HG02588 (cell line): ENCODE measurements at regions not wholly inside any gene's neighbourhood (a gene's known extent, or its start where the extent isn't known, plus 50 kb on each side); places are given as distances from the start of the nearest gene placed in this dataset.
"Not testable (repeated sequence)": the region's sequence is repeated elsewhere in the genome, so short reads cannot be mapped to it uniquely, and the experiment has no call there.

Experiments used
- ATAC-seq: cut with Tn5 transposase; IDR thresholded peaks from one replicate; pipeline ENCODE4 v1.9.1; 2021; ENCODE audit warnings: mild to moderate bottlenecking, moderate library complexity; ENCODE audit not compliant: unreplicated experiment

DNA sequence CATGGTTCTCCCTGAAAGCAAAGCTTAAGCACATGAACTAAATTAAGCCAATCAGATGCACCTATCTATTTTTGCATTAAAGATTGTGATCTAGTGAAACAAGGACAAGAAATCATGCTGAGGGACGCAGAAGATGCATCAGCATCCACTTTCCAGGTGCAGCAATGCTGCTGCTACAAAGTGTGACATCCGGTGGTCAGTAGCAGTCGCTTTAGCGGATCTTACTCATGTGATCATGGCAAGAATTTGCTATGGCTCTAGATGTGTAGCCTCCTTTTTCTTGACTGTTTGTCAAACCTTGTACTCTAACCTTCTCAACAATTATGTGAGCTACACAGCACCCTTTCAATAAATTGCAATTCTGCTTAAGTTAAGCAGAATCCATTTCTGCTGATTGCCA lies 126.8 kb upstream of the SMLR1 start:
- ATAC-seq, result no peak

DNA sequence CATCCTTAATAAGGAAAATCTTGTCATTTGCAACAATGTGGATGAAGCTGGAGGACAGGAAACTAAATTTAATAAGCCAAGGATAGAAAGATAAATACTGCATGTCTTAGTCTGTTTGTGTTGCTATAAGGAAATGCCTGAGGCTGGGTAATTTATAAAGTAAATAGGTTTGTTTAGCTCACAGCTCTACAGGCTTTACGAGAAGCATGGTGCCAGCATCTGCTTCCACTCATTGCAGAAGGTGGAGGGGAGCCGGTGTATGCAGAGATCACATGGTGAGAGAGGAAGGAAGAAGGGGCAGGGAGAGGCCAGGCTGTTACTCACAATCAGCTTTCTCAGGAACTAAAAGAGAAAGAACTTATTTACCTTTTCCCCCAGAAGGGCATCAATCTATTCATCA lies 118.9 kb upstream of the SMLR1 start:
- no peak for ATAC-seq

DNA sequence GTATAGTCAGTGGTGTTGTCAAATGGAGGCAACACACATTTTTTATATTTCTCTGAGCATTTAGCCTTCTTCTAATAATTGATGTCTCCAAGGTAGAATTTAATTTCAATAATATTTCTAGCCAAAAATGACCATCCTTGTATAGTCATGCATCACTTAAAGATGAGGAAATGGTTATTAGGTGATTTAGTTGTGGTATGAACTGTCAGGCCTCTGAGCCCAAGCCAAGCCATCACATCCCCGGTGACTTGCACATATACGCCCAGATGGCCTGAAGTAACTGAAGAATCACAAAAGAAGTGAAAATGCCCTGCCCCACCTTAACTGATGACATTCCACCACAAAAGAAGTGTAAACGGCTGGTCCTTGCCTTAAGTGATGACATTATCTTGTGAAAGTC lies 115.6 kb upstream of the SMLR1 start:
- ATAC-seq, result not testable (repeated sequence)

DNA sequence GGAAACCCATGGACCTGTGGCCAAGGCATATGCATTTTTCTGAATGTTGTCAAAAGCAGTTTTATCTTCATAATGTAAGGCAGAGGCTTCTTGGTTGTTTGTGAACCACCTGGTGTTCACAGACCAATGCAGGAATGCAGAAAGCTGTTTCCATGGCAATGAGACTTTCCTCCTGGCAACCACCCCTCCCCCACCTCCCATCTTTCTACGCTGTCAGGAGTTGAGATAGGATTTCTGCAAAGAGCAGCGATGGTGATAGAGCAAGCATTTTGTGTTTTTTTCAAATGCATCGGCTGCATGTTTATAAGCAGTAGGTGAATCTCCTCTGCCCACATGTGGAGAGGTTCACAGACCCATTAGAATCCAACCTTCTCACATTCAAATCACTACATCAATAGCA lies 114.1 kb upstream of the SMLR1 start:
- no peak for ATAC-seq

DNA sequence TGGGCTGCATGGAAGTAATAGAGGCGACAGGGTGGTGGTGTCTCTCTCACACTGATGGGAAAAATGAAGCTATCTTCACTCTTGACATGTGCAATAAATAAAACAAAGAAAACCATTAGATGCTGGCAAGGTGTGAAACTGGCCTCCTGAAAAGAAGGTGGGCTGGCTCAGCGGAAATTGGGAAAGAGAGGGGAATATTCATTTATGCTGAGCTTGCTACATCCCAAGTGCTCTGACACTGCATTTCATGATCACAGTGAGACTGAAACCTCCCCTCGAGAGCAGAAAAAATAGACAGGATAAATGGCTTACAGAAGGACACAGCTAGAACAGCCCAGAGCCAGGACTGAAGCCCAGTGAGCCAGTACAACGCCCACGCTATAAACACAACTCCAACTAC lies 112.1 kb upstream of the SMLR1 start:
- ATAC-seq, result no peak

DNA sequence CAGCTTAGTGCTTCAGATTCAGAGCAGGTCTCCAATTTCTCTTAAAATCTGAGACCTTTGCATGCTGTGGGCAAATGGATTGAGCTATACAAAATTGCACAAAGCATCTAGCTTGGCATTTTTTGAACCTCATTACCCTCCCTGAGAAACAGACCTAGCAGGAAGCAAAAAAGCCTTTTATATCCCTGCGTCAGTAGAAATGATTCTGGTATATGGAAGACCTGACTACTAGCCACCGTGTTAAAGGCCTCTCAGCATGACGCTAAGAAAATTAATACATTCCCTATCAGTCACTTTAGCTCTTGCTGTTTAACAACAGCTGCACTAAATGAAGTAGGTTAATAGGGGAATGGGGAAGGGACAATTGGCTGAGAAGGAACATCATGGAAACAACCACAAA lies 110.7 kb upstream of the SMLR1 start:
- ATAC-seq, result no peak

DNA sequence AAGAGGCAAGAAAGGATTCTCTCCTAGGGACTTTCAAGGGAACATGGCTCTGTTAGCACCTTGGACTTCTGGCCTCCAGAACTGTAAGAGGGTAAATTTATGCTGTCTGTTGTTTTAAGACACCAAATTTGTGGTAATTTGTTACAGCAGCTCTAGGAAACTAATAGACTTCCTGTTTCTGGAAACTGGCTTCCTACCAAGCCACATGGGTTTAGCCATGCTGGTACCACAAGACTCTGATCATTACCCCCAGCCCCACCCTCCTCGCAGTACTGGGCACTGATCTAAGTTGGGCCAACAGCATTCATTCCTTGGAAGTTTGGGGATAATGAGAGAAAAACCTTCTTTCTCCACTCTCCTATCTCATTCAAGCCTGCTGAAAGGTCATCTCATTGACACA lies 109.5 kb upstream of the SMLR1 start:
- ATAC-seq, result no peak

DNA sequence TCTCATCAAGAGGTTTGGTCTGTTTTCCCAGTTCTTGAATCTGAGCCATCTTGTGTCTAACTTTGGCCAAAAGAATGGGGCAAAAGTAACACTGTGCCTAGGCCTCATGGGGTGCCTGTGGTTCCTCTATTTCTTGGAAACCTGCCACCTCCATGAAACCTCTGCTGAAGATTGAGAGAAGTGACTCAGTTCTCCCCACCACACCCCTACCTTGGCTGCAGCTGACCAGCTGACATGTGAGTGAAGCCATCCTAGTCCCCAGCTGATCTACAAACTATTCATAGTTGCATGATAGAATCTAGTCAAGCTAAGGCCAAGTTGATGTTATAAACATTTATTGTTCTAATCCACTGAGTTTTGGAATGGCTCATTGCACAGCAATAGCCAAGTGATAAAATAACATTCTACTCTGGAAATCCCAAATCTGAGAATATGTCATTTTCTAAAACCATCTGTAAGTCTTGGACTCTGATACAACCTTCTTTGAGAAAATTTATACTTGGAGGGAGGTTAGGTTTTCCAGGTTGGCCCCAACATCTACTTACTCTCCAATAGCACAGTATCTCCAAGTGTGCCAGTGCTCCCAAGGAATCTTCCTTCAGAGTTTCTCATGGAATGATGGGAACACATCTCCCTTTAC lies 107.0 kb upstream of the SMLR1 start:
- no peak for ATAC-seq

DNA sequence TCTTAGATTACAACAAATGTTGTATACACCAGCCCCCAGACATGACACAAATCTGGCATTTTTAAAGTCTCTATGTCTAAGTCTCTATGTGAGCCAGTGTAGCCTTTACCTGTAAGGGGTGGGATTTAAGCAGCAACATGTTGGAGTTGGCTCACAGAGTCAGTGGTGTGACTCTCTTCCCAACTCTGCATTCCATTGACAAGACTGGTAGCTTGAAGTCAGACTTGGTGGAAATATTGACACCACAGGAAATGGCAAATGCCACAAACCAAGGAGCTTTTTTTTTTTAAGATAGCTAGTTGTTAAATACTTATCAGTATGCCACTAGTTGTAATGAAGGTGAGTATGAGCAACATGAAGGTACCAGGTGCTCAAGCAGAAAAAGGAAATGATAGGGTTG lies 103.1 kb upstream of the SMLR1 start:
- ATAC-seq, result no peak

DNA sequence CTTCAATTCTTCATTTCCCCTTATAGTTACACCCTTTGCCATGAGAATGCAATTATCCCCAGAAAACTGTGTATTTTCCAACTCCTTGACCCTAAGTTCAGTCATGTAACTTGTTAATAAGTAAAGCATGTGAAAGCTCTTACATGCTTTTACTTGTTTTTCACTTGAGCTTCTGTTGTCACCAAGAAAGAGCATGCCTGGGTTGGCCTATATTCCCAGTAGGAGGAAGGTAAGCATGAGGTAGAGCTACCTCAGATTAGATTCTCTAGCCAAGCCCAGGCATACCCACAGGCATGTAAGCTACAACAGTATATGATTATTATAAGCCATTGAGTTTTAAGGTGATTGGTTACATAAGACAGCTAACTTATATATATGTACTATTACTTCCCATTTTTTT lies 101.7 kb upstream of the SMLR1 start:
- no peak for ATAC-seq

DNA sequence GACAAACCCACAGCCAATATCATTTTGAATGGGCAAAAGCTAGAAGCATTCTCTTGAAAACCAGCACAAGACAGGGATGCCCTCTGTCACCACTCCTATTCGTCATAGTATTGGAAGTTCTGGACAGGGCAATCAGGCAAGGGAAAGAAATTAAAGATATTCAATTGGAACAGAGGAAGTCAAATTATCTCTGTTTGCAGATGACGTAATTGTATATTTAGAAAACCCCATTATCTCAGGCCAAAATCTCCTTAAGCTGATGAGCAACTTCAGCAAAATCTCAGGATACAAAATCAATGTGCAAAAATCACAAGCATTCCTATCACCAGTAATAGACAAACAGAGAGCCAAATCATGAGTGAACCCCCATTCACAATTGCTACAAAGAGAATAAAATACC lies 99.1 kb upstream of the SMLR1 start:
- not testable (repeated sequence) for ATAC-seq

DNA sequence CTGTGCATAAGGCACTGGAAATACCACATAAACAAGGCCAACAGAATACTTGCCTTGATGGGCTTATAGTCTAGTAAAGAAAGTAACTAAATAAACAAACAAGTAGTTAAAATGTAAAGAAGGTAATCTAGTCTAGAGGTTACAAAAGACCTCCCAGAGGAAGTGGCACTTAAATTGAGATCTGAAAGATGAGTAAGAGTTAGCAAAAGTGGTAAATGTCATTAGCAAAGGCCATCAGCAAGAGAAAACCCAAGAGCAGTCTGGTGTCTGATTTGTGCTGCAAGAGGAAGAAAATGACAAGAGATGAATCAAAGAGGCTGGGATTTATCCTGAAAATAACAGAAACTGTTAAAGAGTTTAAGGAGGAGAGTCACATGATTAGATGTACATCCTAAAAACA lies 96.6 kb upstream of the SMLR1 start:
- no peak for ATAC-seq

DNA sequence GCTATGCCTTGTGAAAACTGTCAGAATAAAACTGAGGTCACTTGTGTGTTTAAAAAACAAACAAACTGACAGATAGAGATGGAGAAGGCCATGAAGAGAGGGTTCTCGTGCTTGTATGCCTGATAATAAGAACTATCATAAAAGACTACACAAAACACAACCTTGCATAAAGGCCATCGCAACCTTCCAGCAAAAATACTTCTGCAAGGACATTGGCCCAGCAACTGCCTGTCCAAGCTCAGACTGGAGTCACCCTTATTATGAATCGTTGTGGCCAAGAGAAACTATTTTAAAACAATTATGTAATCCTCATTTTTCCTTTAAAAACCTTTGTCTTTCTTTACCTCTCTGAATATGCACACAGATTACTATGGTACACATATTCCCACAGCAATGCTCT lies 93.0 kb upstream of the SMLR1 start:
- ATAC-seq, result no peak

DNA sequence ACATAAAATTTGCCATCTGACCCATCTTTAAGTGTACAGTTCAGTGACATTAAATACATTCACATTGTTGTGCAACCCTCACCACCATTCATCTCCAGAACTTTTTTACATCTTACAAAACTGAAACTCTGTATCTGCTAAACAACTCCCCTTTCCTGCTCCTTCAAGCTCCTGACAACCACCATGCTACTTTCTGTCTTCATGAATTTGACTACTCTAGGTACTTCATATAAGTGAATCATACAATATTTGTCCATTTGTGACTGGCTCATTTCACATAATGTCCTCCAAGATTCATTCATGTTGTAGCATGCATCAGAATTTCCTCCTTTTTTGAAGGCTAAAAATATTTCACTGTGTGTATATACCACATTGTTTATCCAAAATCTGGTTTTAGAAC lies 86.9 kb upstream of the SMLR1 start:
- ATAC-seq, result no peak

DNA sequence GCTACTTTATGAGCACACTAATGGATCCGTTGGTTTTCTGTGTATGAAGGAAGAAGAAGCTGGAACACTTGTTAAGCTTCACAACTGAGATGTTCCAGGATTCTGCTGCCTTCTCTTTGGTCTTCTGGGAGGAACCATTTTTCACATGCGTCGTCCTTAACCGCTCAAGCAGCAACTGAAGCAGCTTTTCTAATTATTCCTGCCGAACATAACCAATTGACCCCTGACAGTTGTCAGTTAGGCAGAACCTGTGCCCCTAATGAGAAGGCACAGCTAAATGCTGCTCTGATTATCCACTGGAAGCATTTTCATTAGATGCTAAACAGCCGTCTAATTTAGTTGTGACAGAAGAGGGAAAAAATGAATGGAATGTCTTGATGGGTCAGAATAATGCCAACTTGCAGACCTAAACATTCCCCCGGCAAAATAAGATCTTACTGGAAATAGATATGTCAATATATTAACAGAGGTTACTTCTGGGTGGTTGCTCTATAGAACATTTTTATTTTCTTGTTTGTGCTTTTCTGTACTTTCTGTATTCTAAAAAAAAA lies 85.0 kb upstream of the SMLR1 start:
- ATAC-seq, result no peak

DNA sequence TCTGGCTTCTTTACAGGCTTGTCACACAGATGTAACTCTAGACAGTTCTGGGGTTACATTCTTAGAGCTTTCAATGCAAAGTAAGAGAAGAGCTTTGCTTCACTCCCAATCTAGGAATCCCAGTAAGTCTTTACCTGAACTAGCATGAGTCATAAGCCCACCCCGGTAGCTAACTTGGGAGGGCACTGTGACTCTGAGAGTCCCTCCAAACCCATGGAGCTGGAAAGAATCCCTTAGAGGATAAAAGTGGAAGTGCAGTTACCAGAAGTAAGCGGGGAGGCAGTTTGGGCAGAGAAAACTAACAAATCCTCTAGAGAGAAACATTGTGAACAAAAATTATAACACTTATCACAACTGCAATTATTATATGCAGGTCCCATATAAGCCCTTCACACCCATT lies 84.0 kb upstream of the SMLR1 start:
- ATAC-seq, result no peak

DNA sequence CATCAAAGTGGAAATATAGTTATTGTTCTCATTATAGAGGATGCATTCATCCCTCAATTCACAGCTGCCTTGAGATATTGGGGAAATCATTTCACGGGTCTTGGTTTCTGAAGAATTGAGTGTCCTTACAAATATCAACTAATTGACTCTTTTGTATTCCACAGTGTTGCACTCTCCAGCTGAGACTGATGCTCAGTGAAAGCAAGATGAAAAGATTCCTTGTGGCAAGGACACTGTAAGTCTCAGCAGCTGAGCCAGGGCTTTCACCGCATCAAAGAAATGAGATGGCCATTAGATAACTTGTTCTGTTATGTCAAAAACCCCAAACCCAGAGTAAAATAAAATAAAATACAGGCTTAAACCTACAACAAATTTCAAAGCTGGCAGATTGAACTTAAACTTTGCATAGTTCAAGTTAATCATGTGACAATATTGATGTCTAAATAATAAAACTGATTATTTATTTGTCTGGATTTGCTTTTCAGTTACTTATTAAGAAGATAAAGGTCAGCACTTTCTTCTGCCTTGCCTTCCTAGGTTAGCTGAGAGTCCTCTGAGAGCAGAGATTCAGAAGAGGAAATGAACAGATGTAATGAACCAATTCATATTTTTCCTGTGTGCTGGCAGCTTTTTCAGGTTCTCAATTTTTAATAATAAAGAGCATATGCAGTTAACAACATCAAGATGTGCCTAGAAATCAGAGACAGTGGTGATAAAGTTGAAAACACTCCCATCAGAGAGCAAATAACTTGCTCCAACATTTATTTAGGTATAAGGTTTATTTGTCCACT lies 82.4 kb upstream of the SMLR1 start:
- ATAC-seq, result no peak

DNA sequence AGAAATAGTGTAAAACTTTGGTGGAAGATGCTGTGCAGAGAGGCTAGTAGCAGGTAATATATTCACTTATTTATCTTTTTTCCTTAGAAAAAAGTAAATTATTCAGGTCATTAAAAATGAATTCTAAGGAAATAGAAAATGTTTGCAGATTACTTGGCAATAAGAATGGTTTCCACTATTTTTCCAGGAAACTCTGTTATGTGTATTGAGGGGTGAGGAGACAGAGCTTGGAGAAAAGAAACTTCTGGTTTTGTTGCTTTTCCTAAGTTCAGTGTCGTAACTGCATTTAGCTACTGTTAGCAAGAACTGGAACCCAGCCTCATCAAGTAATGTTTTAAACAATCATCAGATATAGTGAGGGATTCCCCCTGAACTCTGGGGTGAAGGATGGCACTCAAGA lies 79.2 kb upstream of the SMLR1 start:
- ATAC-seq, result no peak

DNA sequence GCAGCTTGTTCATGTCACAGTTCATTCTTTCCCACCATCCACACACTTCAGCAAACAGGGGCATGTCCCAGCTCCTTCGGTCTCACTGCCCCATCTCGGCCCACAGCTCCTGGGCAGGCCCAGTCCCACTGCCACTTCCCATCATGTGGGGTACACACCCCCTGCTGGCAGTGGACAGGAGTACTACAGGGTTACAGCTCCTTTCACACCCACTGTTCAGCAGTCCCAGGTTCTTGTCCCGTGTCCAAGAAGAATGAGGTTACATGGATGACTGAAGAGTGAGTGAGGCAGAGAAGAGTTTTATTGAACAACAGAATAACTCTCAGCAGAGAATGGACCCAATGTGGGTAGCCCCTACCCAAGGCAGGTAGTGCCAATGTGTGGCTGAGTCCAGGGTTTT lies 77.8 kb upstream of the SMLR1 start:
- no peak for ATAC-seq

DNA sequence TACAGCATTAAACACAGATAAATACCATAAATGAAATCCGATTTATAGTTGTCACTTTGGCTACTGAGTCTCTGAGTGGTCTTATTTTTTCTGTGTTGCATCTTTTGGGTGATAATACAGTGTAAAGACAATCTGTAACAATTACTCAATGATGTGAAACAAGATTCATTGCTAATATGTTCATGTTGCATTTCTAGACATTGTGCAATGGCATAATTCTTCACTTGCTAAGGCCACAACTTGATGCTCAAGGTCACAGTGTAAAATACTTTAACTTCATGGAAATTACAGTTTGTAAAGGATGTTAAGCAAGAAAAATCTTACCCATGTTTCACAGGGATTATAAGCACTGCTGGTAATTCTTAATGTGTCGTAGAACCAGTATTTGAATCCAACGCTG lies 74.9 kb upstream of the SMLR1 start:
- ATAC-seq, result no peak

DNA sequence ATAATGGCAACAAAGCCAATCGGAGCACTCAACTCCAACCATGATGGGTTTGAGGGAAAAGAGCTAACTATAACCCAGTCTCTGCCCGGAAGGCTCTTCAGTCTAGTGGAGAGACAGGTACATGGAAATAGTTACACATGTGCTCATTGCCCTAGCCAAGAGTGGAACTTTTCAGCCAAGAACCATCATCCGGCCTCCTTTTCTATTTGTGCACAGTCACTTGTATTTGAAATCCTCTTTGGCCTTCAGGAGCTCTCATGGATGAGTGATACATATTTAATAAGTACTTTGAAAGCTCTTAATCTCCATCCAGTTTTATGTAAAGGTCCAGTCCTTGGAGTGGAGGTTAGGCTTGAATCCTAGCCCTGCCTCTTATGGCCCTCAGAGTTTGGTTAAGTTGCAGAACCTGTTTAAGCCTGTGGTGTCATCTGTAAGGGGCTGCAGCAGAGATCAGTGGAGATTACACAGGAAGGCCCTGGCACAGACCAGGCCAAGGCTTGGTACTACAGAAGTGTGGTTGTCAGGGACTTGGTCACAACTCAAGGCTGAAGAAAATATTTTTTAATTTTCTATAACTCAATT lies 72.3 kb upstream of the SMLR1 start:
- ATAC-seq, result no peak

DNA sequence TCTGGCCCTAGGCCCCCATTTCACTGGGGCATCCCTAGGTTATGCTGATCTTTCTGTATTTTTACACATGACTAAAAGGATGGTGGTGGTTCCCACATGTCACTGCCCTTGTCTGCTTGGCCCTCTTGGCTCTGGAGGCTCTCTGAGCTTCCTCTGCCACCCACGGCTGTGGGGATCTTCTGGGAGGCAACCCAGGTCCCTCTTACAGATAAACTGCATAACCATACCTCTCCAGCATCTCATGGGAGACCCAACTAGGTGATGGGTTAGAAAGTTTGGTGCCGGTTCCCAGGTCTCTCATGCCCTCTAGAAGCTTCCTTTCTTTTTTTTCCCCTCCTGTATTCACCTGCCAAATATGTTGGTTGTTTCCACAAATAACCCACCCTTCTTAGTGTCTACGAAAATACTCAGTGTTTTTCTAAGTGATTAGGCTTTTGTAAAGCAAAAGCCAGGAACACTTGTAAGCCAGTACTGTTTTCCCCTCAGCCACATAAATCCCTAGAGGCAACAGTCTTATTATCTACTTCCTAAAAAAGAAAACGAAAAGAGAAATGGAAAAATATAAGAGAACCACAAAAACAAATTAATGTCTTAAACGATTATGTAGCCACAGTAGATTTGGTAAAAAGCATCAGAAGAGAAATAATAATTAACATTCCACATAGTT lies 71.7 kb upstream of the SMLR1 start:
- no peak for ATAC-seq
